Stimulated activated memory B cell treated with anti-CD40 and anti-IgM and Interleukin-4, amounts not matched to agents 10 μg/mL and 1 μg/mL and 100 μg/mL, for 72 hours (primary cell): ENCODE measurements at regions not wholly inside any gene's neighbourhood (a gene's known extent, or its start where the extent isn't known, plus 50 kb on each side); places are given as distances from the start of the nearest gene placed in this dataset.

Experiments used
- ATAC-seq: fragments of 150-1000 bp; cut with Tn5 transposase; 2 replicates; pipeline ENCODE4 v1.10.0; 2021
- H3K27ac Mint-ChIP-seq: one replicate; pipeline ENCODE4 v1.8.0; 2022; ENCODE audit warnings: mild to moderate bottlenecking, mixed read lengths
- H3K27me3 Mint-ChIP-seq: one replicate; pipeline ENCODE4 v1.8.0; 2022; ENCODE audit warnings: mixed read lengths
- H3K36me3 Mint-ChIP-seq: one replicate; pipeline ENCODE4 v1.8.0; 2022; ENCODE audit warnings: mixed read lengths
- H3K4me1 Mint-ChIP-seq: one replicate; pipeline ENCODE4 v1.8.0; 2022; ENCODE audit warnings: mixed read lengths
- H3K4me3 Mint-ChIP-seq: one replicate; pipeline ENCODE4 v1.8.0; 2022; ENCODE audit warnings: mild to moderate bottlenecking, moderate library complexity, mixed read lengths
- H3K9me3 Mint-ChIP-seq: one replicate; pipeline ENCODE4 v1.8.0; 2022; ENCODE audit warnings: mixed read lengths

- H3K27ac Mint-ChIP-seq = peak overlapping the region; percentile 16
- H3K36me3 Mint-ChIP-seq = no peaks in the 10 kb centered on the region
- H3K4me3 Mint-ChIP-seq = no peak overlapping the region
- no peak for ATAC-seq
- H3K27me3 Mint-ChIP-seq = peaks cover 25% of the 10 kb centered on the region
- H3K9me3 Mint-ChIP-seq = no peaks in the 10 kb centered on the region
- H3K4me1 Mint-ChIP-seq = peaks cover 53% of the 10 kb centered on the region
These were observed 144.1 kb downstream of the SEC61B start for GRCh38 chr9:99366183-99366582.

- no peak overlapping the region for H3K4me3 Mint-ChIP-seq
- peaks cover 20% of the 10 kb centered on the region for H3K27me3 Mint-ChIP-seq
- peak overlapping the region; percentile 75 for H3K27ac Mint-ChIP-seq
- ATAC-seq = no peak
- no peaks in the 10 kb centered on the region for H3K36me3 Mint-ChIP-seq
- H3K4me1 Mint-ChIP-seq = peaks cover 49% of the 10 kb centered on the region
- no peaks in the 10 kb centered on the region for H3K9me3 Mint-ChIP-seq
These were observed 144.5 kb downstream of the SEC61B start for GRCh38 chr9:99366621-99367020.

DNA sequence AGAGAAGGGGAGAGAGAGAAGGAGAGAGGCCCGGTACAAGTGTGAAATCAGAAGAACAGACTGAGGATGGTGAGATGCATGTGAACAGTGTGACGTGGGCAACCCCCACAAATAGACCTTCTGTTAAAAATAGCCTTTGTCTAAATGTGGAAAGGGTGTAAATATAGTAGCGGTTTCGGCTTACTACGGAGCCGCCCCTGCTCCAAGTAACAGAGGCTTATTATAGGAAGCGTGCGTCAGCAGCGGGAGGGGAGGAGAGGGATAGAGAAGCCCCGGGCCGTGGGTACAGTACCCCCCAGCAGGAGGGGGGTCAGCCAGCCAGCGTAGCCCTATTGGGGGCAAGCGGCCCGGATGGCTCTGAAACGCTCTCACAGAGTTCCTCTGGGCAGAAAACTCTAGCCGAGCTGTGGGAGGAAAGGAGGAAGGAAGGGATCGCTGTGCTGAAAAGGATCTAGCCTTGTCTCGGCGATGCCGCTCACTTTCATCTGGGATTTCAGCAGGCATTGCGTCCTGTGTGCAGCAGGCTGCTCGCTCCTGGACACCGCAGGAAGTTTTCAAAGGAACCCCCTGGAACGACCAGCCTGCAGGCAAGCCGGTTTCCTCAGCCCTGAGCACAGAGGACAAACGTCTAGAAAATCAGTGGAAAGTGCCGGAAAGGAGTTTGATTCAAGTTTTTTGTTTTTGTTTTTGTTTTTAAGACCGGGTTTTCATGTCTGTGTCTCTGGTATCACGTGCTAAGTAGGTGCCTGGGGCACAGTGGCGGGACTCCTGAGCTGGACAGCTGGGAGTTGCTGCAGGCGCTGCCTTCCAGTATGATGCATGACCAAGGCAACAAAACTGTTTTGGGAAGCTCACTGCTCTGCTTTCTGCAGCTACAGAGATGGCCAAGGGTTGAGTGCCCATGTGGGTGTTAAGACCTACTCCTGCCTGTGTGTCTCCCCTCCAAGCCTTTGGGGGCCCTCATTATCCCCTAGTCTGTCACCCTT, 146.6 kb downstream of the SEC61B start:
- H3K9me3 Mint-ChIP-seq = no peaks in the 10 kb centered on the region
- ATAC-seq = peak; percentile 81
- H3K4me1 Mint-ChIP-seq = peaks cover 37% of the 10 kb centered on the region
- H3K27ac Mint-ChIP-seq = peak overlapping the region; percentile 75
- no peaks in the 10 kb centered on the region for H3K36me3 Mint-ChIP-seq
- peak overlapping the region; percentile 57 for H3K4me3 Mint-ChIP-seq
- H3K27me3 Mint-ChIP-seq = peaks cover 16% of the 10 kb centered on the region

GRCh38 chr9:99369327-99369722, 147.2 kb downstream of the SEC61B start:
- H3K4me3 Mint-ChIP-seq = peak overlapping the region; percentile 57

DNA sequence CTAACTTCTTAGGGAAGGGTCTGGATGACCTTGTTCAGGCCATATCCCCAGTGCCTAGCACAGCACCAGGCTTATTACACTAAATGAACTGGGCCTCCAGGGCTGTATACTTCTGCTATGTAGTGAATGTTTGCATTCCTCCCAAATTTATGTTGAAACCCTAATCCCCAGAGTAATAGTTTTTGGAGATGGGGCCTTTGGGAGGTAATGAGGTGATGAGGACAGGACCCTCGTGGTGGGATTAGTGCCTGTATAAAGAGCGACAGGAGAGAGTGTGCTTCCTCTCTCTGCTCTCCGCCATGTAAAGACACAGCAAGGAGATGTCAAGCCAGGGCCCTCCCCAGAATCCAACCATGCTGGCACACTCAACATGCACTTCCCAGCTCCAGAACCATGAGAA, 148.3 kb downstream of the SEC61B start:
- no peak overlapping the region for H3K4me3 Mint-ChIP-seq
- H3K36me3 Mint-ChIP-seq = no peaks in the 10 kb centered on the region
- H3K27me3 Mint-ChIP-seq = peaks cover 20% of the 10 kb centered on the region
- no peak for ATAC-seq
- H3K27ac Mint-ChIP-seq = peak overlapping the region; percentile 48
- no peaks in the 10 kb centered on the region for H3K9me3 Mint-ChIP-seq
- peaks cover 41% of the 10 kb centered on the region for H3K4me1 Mint-ChIP-seq

More at GRCh38 chr9:99369327-99369722, 147.2 kb downstream of the SEC61B start:
- peak overlapping the region; percentile 75 for H3K27ac Mint-ChIP-seq
- H3K36me3 Mint-ChIP-seq = no peaks in the 10 kb centered on the region
- no peaks in the 10 kb centered on the region for H3K9me3 Mint-ChIP-seq
- H3K27me3 Mint-ChIP-seq = peaks cover 16% of the 10 kb centered on the region
- ATAC-seq = no peak
- H3K4me1 Mint-ChIP-seq = peaks cover 37% of the 10 kb centered on the region

DNA sequence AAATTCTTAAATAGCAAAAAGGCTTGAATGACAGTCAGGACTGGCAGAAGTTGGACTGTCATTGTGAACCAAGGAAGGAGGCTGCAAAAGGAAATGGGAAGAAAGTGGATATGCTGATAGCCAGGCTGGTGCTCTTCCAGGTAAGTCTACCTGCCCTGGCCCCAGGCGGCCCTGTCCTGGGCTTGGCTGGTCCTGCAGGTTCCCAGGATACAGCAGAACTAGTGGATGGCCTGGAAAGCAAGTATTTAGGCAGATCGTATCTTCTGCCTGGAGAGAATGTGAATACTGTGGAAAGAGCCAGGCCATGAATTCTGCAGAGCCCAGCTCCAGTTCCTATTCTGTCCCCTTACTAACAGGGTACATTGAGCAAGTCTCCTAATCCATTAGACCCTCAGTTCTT, 149.3 kb downstream of the SEC61B start:
- ATAC-seq = no peak
- peak overlapping the region; percentile 48 for H3K27ac Mint-ChIP-seq

GRCh38 chr9:99373912-99374311, 151.8 kb downstream of the SEC61B start:
- H3K4me1 Mint-ChIP-seq = peaks cover 20% of the 10 kb centered on the region

More for the DNA sequence above, 149.3 kb downstream of the SEC61B start:
- H3K27me3 Mint-ChIP-seq = peaks cover 30% of the 10 kb centered on the region
- no peak overlapping the region for H3K4me3 Mint-ChIP-seq
- no peaks in the 10 kb centered on the region for H3K36me3 Mint-ChIP-seq
- H3K9me3 Mint-ChIP-seq = no peaks in the 10 kb centered on the region
- peaks cover 38% of the 10 kb centered on the region for H3K4me1 Mint-ChIP-seq

DNA sequence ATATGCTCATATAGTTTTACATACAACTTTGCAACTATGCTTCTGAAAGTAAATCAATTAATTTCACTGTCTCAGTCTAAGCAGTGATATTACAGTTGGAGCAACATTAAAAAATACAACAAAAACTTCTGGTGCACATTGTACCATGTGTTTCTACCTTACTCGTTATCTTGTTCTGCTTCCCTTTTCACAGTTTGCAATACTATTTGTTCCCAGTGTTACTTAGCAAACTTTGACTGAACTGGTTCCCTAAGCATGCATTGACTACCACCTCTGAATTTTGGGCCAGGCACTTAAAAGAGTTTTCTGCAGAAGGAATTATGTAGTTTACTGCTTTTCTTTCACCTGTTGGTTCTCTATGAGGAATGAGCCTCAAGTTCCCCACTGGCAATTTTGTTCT, 152.7 kb downstream of the SEC61B start:
- Mint-ChIP-seq H3K36me3 (no peaks in the 10 kb centered on the region), H3K4me3 (no peak overlapping the region), H3K4me1 (peaks cover 12% of the 10 kb centered on the region), H3K27ac (no peak overlapping the region), H3K27me3 (peaks cover 31% of the 10 kb centered on the region), H3K9me3 (no peaks in the 10 kb centered on the region)
- no peak for ATAC-seq

More at GRCh38 chr9:99373912-99374311, 151.8 kb downstream of the SEC61B start:
- H3K27me3 Mint-ChIP-seq = peaks cover 39% of the 10 kb centered on the region
- no peak for ATAC-seq
- peak overlapping the region; percentile 22 for H3K27ac Mint-ChIP-seq
- no peaks in the 10 kb centered on the region for H3K36me3 Mint-ChIP-seq
- no peak overlapping the region for H3K4me3 Mint-ChIP-seq
- H3K9me3 Mint-ChIP-seq = no peaks in the 10 kb centered on the region

GRCh38 chr9:99375481-99375880, 153.4 kb downstream of the SEC61B start:
- H3K27ac Mint-ChIP-seq = peak overlapping the region; percentile 10
- no peaks in the 10 kb centered on the region for H3K9me3 Mint-ChIP-seq
- H3K27me3 Mint-ChIP-seq = peaks cover 24% of the 10 kb centered on the region
- no peaks in the 10 kb centered on the region for H3K36me3 Mint-ChIP-seq
- H3K4me1 Mint-ChIP-seq = peaks cover 7% of the 10 kb centered on the region
- no peak for ATAC-seq
- no peak overlapping the region for H3K4me3 Mint-ChIP-seq

DNA sequence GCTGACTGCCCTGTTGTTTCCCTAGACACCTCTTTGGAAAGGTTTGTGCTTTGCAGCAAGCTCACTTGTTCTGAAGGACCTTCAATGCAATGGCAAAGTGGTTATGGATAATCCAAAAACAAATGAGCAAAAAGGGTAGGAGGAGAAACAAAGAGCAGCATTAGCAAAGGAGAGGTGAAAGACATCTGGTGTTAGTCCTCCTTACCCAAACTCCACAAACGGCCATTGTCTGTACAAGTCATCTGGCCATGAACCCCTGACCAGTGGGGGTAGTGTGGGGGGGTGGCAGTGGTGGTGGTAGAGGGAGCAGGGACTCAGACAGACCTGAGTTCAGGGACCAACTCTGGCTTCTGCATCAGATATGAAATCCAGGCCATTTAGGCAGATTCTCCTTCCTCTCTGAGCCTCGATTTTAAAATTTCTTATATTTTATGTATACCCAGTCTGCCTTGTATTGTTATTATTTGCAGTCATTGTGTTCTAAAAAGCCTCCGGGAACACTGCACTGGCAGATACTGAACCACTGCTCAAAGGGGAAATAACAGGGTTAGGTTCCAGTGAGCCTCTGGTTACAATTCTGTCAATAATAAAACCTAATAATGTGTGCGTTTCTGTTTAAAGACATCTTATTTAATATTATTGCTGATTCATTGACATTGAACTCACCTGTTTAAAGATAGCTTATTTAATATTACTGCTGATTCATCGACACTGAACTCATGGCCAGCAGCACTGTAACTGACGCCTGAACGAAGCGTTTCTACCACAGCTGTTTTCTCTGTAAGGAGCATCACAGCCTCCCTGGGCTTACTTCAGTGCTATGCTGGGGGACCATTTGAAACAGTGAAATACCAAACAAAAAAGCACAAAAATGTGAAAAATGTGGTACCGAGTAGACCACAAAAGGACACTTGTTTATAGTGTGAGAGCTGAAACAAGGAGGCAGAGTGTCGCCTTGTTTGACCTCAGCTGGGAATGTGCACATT, 156.0 kb downstream of the SEC61B start:
- no peak overlapping the region for H3K4me3 Mint-ChIP-seq
- no peak overlapping the region for H3K27ac Mint-ChIP-seq
- H3K27me3 Mint-ChIP-seq = peaks cover 24% of the 10 kb centered on the region
- ATAC-seq = no peak
- no peaks in the 10 kb centered on the region for H3K36me3 Mint-ChIP-seq
- H3K9me3 Mint-ChIP-seq = no peaks in the 10 kb centered on the region
- peaks cover 7% of the 10 kb centered on the region for H3K4me1 Mint-ChIP-seq

- H3K27me3 Mint-ChIP-seq = no peaks in the 10 kb centered on the region
- H3K9me3 Mint-ChIP-seq = no peaks in the 10 kb centered on the region
- no peaks in the 10 kb centered on the region for H3K4me1 Mint-ChIP-seq
- no peak for ATAC-seq
- no peak overlapping the region for H3K4me3 Mint-ChIP-seq
- H3K27ac Mint-ChIP-seq = no peak overlapping the region
- H3K36me3 Mint-ChIP-seq = no peaks in the 10 kb centered on the region
These were observed 161.5 kb downstream of the SEC61B start for GRCh38 chr9:99383536-99383935.

DNA sequence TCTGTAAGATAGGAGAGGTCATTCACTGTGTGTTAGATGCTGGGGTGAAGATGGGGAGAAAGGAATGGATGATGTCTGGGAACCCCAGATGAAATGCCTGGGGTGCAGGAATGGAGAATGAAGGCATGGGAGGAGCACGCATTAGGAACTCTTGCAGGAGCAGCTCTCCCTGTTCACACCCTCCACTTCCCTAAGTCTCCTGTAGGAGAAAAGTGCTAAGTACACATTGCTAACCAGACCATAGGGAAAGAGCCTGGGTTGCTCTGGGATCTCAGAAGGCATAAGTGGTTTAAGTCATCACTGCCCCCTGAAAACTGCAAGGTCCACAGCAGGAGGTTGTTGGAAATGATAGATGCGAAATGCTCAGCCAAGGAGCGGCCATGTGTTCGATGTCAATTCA, 163.1 kb downstream of the SEC61B start:
- Mint-ChIP-seq H3K4me3 (no peak overlapping the region), H3K27me3 (no peaks in the 10 kb centered on the region), H3K9me3 (no peaks in the 10 kb centered on the region), H3K4me1 (no peaks in the 10 kb centered on the region), H3K27ac (peak overlapping the region; percentile 15), H3K36me3 (no peaks in the 10 kb centered on the region)
- ATAC-seq = no peak

DNA sequence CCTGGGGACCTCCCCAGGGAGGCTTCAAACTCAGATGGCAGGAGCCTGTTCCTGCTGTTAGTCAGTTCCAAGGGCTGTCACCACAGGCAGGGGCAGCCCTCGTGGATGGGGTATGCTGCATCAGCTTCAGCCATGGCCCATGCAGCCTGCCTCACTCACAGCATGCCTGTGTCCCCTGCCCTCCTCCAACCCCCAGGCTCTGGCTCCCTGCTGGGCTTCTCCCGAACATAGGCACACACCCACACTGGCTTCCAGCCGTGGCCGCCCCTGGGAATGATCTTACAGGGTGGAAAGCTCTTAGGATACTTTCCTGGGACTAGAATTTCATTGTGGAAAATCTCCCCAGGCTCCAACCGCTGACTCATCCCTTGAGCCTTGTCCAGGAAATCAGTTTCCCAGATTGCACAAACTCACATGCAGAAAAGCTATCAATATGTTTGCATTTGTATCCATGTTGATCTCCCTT, 163.8 kb downstream of the SEC61B start:
- no peak overlapping the region for H3K27ac Mint-ChIP-seq

GRCh38 chr9:99387431-99387830, 165.3 kb downstream of the SEC61B start:
- H3K27me3 Mint-ChIP-seq = no peaks in the 10 kb centered on the region
- no peak overlapping the region for H3K4me3 Mint-ChIP-seq
- no peaks in the 10 kb centered on the region for H3K36me3 Mint-ChIP-seq
- ATAC-seq = no peak
- no peak overlapping the region for H3K27ac Mint-ChIP-seq
- H3K4me1 Mint-ChIP-seq = no peaks in the 10 kb centered on the region
- H3K9me3 Mint-ChIP-seq = no peaks in the 10 kb centered on the region

More for the DNA sequence above, 163.8 kb downstream of the SEC61B start:
- Mint-ChIP-seq H3K4me3 (no peak overlapping the region), H3K27me3 (no peaks in the 10 kb centered on the region), H3K9me3 (no peaks in the 10 kb centered on the region), H3K4me1 (no peaks in the 10 kb centered on the region), H3K36me3 (no peaks in the 10 kb centered on the region)
- ATAC-seq = no peak
